ENCODE measurements at regions not wholly inside any gene's neighbourhood (a gene's known extent, or its start where the extent isn't known, plus 50 kb on each side); places are given as distances from the start of the nearest gene placed in this dataset.

DNA sequence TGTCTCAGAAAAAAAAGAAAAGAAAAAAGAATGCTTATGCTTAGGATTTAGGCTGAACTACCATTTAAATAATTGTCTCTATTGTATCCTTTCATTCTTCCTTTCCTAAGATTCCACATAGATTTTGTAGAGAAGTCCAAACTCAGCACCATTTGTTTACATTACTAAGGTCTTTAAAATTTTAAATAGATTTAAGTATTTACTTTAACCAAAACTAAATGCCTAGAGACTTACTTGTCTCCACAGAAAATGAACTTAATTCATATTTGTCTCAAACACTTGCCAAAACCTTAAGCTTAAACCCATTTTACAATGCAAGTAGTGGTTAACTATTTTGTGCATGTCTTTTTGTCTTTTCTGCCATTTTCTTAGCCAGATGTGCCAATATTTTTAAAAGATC is 54.1 kb upstream of the ABI1 start:
- Histone ChIP-seq H3K18ac (ENCODE audit: insufficient read length, low read depth, low read length) (no peak overlapping the region), H3K56ac (ENCODE audit: insufficient read length, low read depth, low read length) (no peak overlapping the region), H3K79me2 (ENCODE audit: insufficient read depth, low read length) (no peaks in the 10 kb centered on the region), H2AK5ac (ENCODE audit: insufficient read length, low read length) (no peak overlapping the region), H4K8ac (replicated peaks; ENCODE audit: insufficient read length, low read depth, low read length) (no peak overlapping the region), H3K4me2 (ENCODE audit: insufficient read depth, insufficient read length, low read length) (no peak overlapping the region), H3K27ac (ENCODE audit: insufficient read length, low read depth, low read length) (no peak overlapping the region), H3K4me1 (ENCODE audit: insufficient read depth, low read length) (no peaks in the 10 kb centered on the region), H3K14ac (ENCODE audit: insufficient read depth, low read length) (no peak overlapping the region), H2AFZ (ENCODE audit: low read length) (no peak overlapping the region), H2BK120ac (ENCODE audit: low read depth, low read length, poor library complexity, severe bottlenecking) (no peak overlapping the region), H3K79me1 (ENCODE audit: insufficient read depth, low read depth, low read length, poor library complexity, severe bottlenecking) (no peaks in the 10 kb centered on the region), H4K5ac (ENCODE audit: insufficient read length, low read depth, low read length) (no peak overlapping the region), H4K20me1 (ENCODE audit: control insufficient read depth, insufficient read depth, insufficient read length) (no peaks in the 10 kb centered on the region), H2BK5ac (ENCODE audit: insufficient read length, low read length) (no peak overlapping the region), H2BK15ac (ENCODE audit: low read depth, low read length) (no peak overlapping the region), H3K27me3 (ENCODE audit: insufficient read depth, low read length) (no peaks in the 10 kb centered on the region), H3K4ac (ENCODE audit: low read depth, low read length) (no peak overlapping the region), H3K23ac (ENCODE audit: insufficient read length, low read depth, low read length) (no peak overlapping the region), H2BK12ac (ENCODE audit: insufficient read length, low read depth, low read length) (no peak overlapping the region), H3K23me2 (ENCODE audit: insufficient read length, low read depth, low read length, poor library complexity, severe bottlenecking) (no peaks in the 10 kb centered on the region), H4K91ac (ENCODE audit: insufficient read length, low read depth, low read length) (no peak overlapping the region), H3T11ph (ENCODE audit: low read length) (no peak overlapping the region), H3K9me3 (ENCODE audit: control insufficient read depth, low read depth, low read length) (no peaks in the 10 kb centered on the region), H3K9ac (ENCODE audit: extremely low read depth, insufficient read length, low read length) (no peak overlapping the region), H2BK20ac (ENCODE audit: low read depth, low read length, poor library complexity, severe bottlenecking) (no peak overlapping the region)
- H3K4me1 Mint-ChIP-seq: no peaks in the 10 kb centered on the region; a peak in 1 of 4 replicates
- H3K27me3 Mint-ChIP-seq (ENCODE audit: low read depth): no peaks in the 10 kb centered on the region
- H3K9me3 Mint-ChIP-seq: no peaks in the 10 kb centered on the region; a peak in 2 of 5 replicates
- TF ChIP-seq, protein P1, sequence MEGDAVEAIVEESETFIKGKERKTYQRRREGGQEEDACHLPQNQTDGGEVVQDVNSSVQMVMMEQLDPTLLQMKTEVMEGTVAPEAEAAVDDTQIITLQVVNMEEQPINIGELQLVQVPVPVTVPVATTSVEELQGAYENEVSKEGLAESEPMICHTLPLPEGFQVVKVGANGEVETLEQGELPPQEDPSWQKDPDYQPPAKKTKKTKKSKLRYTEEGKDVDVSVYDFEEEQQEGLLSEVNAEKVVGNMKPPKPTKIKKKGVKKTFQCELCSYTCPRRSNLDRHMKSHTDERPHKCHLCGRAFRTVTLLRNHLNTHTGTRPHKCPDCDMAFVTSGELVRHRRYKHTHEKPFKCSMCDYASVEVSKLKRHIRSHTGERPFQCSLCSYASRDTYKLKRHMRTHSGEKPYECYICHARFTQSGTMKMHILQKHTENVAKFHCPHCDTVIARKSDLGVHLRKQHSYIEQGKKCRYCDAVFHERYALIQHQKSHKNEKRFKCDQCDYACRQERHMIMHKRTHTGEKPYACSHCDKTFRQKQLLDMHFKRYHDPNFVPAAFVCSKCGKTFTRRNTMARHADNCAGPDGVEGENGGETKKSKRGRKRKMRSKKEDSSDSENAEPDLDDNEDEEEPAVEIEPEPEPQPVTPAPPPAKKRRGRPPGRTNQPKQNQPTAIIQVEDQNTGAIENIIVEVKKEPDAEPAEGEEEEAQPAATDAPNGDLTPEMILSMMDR (conservative IDR thresholded peaks at IDR 0.05): no peak
- no peak for DNase-seq
- H3K27ac Mint-ChIP-seq: no peak overlapping the region
- H3K36me3 Mint-ChIP-seq (ENCODE audit: insufficient read depth in 1 of 3, low read depth in 3 of 3): no peaks in the 10 kb centered on the region
- H3K4me3 Mint-ChIP-seq: no peak overlapping the region
